ENCODE measurements at regions not wholly inside any gene's neighbourhood (a gene's known extent, or its start where the extent isn't known, plus 50 kb on each side); places are given as distances from the start of the nearest gene placed in this dataset.

DNA sequence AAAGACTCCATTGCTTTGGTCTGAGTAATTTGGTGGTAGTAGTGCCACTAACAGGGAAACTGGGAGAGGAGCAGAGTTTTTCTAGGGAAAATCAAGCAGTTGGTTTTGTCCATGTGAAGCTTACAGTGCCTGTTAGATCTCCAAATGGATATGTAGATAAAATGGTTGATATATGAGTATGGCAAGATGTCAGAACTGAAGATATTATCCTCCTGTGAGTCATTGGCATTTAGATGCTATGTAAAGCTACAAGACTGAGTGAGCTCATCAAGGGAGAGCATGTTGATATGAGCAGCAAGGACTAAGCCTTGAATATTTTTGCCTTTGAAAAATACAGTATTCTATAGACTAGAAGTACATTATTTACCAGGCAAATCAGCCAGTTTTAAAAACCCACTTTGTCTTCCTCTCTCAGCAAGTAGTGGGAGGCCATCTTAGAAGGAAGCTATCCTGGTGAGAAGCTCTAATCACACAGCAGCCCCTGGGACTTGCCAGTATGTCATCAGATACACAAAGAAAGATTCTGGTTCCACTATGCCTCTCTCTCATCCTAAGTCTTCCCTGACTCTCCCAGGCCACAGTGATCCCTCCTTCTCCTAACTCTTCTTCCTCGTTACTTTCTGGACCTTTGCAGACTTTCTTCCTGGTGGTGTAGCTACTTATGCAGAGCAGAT lies 77.4 kb upstream of the ANKRD28 start:
- Histone ChIP-seq H3K4me2 (replicated peaks; ENCODE audit: low read depth, low read length, poor library complexity, severe bottlenecking) (no peak overlapping the region), H3K27ac (ENCODE audit: low read length in 2 of 2) (no peak overlapping the region), H3K36me3 (replicated peaks in 1 of 2; ENCODE audit: control extremely low read depth in 1 of 2, control insufficient read depth in 1 of 2, extremely low read depth in 1 of 2, insufficient read depth in 2 of 2, low read length in 1 of 2) (no peaks in the 10 kb centered on the region), H3K79me2 (ENCODE audit: control insufficient read depth, insufficient read depth, low read length) (no peaks in the 10 kb centered on the region), H4K20me1 (ENCODE audit: control insufficient read depth, insufficient read depth, low read length, poor library complexity, severe bottlenecking) (no peaks in the 10 kb centered on the region), H3K9ac (ENCODE audit: low read length) (no peak overlapping the region), H3K27me3 (replicated peaks in 1 of 4; ENCODE audit: control extremely low read depth in 1 of 4, control insufficient read depth in 3 of 4, insufficient read depth in 4 of 4, low read length in 3 of 4) (no peaks in the 10 kb centered on the region), H2AFZ (ENCODE audit: insufficient read depth, low read depth, low read length, poor library complexity, severe bottlenecking) (no peak overlapping the region), H3K9me3 (ENCODE audit: control extremely low read depth in 1 of 3, control insufficient read depth in 2 of 3, insufficient read depth in 1 of 3, low read length in 2 of 3) (peaks cover 0 to 18% (median 0%) of the 10 kb centered on the region in 3 donors), H3K4me1 (ENCODE audit: control insufficient read depth in 2 of 2, insufficient read depth in 2 of 2, low read length in 2 of 2) (no peaks in the 10 kb centered on the region), H3K4me3 (ENCODE audit: control extremely low read depth in 1 of 5, extremely low read depth in 1 of 5, insufficient read depth in 1 of 5, low read depth in 2 of 5, low read length in 4 of 5) (no peak overlapping the region)
- peaks cover 5% of the 10 kb centered on the region for H3K9me3 Mint-ChIP-seq (ENCODE audit: insufficient read depth)
- H3K27me3 Mint-ChIP-seq, result no peaks in the 10 kb centered on the region
- no peak overlapping the region for H3K27ac Mint-ChIP-seq
- WGBS (ENCODE audit: insufficient coverage), result no CpG with 5 or more reads among the region's 1 CpG
- no peaks in the 10 kb centered on the region for H3K4me1 Mint-ChIP-seq
- ATAC-seq (ENCODE audit: low read depth) (no peak), DNase-seq (no peak)
- H3K4me3 Mint-ChIP-seq, result no peak overlapping the region
- CTCF ChIA-PET, result no interaction called here
- intact Hi-C loops (cut with micrococcal nuclease), result no loop called here
- TF ChIP-seq, protein P1, sequence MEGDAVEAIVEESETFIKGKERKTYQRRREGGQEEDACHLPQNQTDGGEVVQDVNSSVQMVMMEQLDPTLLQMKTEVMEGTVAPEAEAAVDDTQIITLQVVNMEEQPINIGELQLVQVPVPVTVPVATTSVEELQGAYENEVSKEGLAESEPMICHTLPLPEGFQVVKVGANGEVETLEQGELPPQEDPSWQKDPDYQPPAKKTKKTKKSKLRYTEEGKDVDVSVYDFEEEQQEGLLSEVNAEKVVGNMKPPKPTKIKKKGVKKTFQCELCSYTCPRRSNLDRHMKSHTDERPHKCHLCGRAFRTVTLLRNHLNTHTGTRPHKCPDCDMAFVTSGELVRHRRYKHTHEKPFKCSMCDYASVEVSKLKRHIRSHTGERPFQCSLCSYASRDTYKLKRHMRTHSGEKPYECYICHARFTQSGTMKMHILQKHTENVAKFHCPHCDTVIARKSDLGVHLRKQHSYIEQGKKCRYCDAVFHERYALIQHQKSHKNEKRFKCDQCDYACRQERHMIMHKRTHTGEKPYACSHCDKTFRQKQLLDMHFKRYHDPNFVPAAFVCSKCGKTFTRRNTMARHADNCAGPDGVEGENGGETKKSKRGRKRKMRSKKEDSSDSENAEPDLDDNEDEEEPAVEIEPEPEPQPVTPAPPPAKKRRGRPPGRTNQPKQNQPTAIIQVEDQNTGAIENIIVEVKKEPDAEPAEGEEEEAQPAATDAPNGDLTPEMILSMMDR (IDR thresholded peaks at IDR 0.05), result no peak
- no peak for TF ChIP-seq EZH2 (IDR thresholded peaks at IDR 0.05; ENCODE audit: borderline replicate concordance, insufficient read depth, low read depth, low read length, poor library complexity, severe bottlenecking)
- POLR2A ChIA-PET, result no interaction called here

DNA sequence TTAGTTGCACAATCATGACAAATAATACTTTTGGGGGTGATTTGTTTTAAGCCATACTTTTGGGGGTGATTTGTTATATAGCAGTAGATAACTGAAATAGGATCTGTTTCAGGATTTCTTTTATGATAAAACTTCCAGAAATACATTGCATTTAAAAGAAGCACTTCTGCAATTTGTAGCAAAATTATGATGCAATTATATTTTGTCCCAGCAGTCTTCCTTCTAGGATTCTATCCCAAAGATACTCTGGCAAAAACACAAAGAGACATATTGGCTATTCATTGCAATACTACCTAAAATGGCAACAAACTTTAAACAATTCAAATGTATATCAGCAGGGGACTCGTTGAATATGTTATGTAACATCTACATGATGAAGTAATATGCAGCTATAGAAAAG lies 78.9 kb upstream of the ANKRD28 start:
- no peak overlapping the region for H3K4me3 Mint-ChIP-seq
- WGBS (ENCODE audit: insufficient coverage), result no CpG with 5 or more reads among the region's 1 CpG
- no peaks in the 10 kb centered on the region for H3K9me3 Mint-ChIP-seq (ENCODE audit: insufficient read depth)
- H3K27me3 Mint-ChIP-seq, result no peaks in the 10 kb centered on the region
- no peak overlapping the region for H3K4me2 ChIP-seq (replicated peaks; ENCODE audit: low read depth, low read length, poor library complexity, severe bottlenecking)
- no peaks in the 10 kb centered on the region for H3K4me1 Mint-ChIP-seq
- no peaks in the 10 kb centered on the region for H3K36me3 ChIP-seq (replicated peaks in 1 of 2; ENCODE audit: control extremely low read depth in 1 of 2, control insufficient read depth in 1 of 2, extremely low read depth in 1 of 2, insufficient read depth in 2 of 2, low read length in 1 of 2)
- CTCF ChIA-PET, result no interaction called here
- DNase-seq (no peak), ATAC-seq (ENCODE audit: low read depth) (no peak)
- POLR2A ChIA-PET, result no interaction called here
- no peaks in the 10 kb centered on the region for H4K20me1 ChIP-seq (ENCODE audit: control insufficient read depth, insufficient read depth, low read length, poor library complexity, severe bottlenecking)
- H3K79me2 ChIP-seq (ENCODE audit: control insufficient read depth, insufficient read depth, low read length), result no peaks in the 10 kb centered on the region
- H3K27ac Mint-ChIP-seq, result no peak overlapping the region
- peaks cover 0 to 18% (median 0%) of the 10 kb centered on the region in 3 donors for H3K9me3 ChIP-seq (ENCODE audit: control extremely low read depth in 1 of 3, control insufficient read depth in 2 of 3, insufficient read depth in 1 of 3, low read length in 2 of 3)
- H3K27ac ChIP-seq (ENCODE audit: low read length in 2 of 2), result no peak overlapping the region
- intact Hi-C loops (cut with micrococcal nuclease), result no loop called here
- H3K4me1 ChIP-seq (ENCODE audit: control insufficient read depth in 2 of 2, insufficient read depth in 2 of 2, low read length in 2 of 2), result no peaks in the 10 kb centered on the region
- H3K27me3 ChIP-seq (replicated peaks in 1 of 4; ENCODE audit: control extremely low read depth in 1 of 4, control insufficient read depth in 3 of 4, insufficient read depth in 4 of 4, low read length in 3 of 4), result no peaks in the 10 kb centered on the region
- H3K9ac ChIP-seq (ENCODE audit: low read length), result no peak overlapping the region
- no peak overlapping the region for H2AFZ ChIP-seq (ENCODE audit: insufficient read depth, low read depth, low read length, poor library complexity, severe bottlenecking)
- H3K4me3 ChIP-seq (ENCODE audit: control extremely low read depth in 1 of 5, extremely low read depth in 1 of 5, insufficient read depth in 1 of 5, low read depth in 2 of 5, low read length in 4 of 5), result no peak overlapping the region
- TF ChIP-seq, protein P1 (IDR thresholded peaks at IDR 0.05), result no peak
- TF ChIP-seq EZH2 (IDR thresholded peaks at IDR 0.05; ENCODE audit: borderline replicate concordance, insufficient read depth, low read depth, low read length, poor library complexity, severe bottlenecking), result no peak
